Activated naive CD8-positive, alpha-beta T cell treated with anti-CD3 and anti-CD28 coated beads for 36 hours (primary cell): ENCODE measurements at regions not wholly inside any gene's neighbourhood (a gene's known extent, or its start where the extent isn't known, plus 50 kb on each side); places are given as distances from the start of the nearest gene placed in this dataset.

Experiments
- DNase-seq: peaks from one replicate; pipeline ENCODE4 v3.0.0; 2021
- H3K27ac Mint-ChIP-seq: one replicate; pipeline ENCODE4 v1.8.0; 2022; ENCODE audit warnings: mild to moderate bottlenecking, moderate library complexity, mixed read lengths
- H3K27me3 Mint-ChIP-seq: one replicate; pipeline ENCODE4 v1.8.0; 2022; ENCODE audit warnings: mild to moderate bottlenecking, mixed read lengths
- H3K36me3 Mint-ChIP-seq: one replicate; pipeline ENCODE4 v1.8.0; 2021; ENCODE audit warnings: mild to moderate bottlenecking, mixed read lengths
- H3K4me1 Mint-ChIP-seq: one replicate; pipeline ENCODE4 v1.8.0; 2021; ENCODE audit warnings: mixed read lengths
- H3K4me3 Mint-ChIP-seq: one replicate; pipeline ENCODE4 v1.8.0; 2022; ENCODE audit warnings: mild to moderate bottlenecking, moderate library complexity, mixed read lengths
- H3K9me3 Mint-ChIP-seq: one replicate; pipeline ENCODE4 v1.8.0; 2022; ENCODE audit warnings: mixed read lengths

GRCh38 chr7:98462911-98463633 lies 62.2 kb upstream of the BAIAP2L1 start:
- Mint-ChIP-seq H3K4me3 (no peak overlapping the region), H3K4me1 (no peaks in the 10 kb centered on the region), H3K27ac (no peak overlapping the region), H3K27me3 (peaks cover 4% of the 10 kb centered on the region), H3K9me3 (no peaks in the 10 kb centered on the region), H3K36me3 (no peaks in the 10 kb centered on the region)
- no peak for DNase-seq

- Mint-ChIP-seq H3K9me3 (no peaks in the 10 kb centered on the region), H3K36me3 (no peaks in the 10 kb centered on the region), H3K4me1 (no peaks in the 10 kb centered on the region), H3K27ac (no peak overlapping the region), H3K27me3 (no peaks in the 10 kb centered on the region), H3K4me3 (no peak overlapping the region)
- no peak for DNase-seq
These were observed 60.0 kb upstream of the BAIAP2L1 start for GRCh38 chr7:98460902-98461301.

- no peaks in the 10 kb centered on the region for H3K9me3 Mint-ChIP-seq
- no peaks in the 10 kb centered on the region for H3K4me1 Mint-ChIP-seq
- no peak overlapping the region for H3K4me3 Mint-ChIP-seq
- H3K27me3 Mint-ChIP-seq = no peaks in the 10 kb centered on the region
- no peaks in the 10 kb centered on the region for H3K36me3 Mint-ChIP-seq
- H3K27ac Mint-ChIP-seq = no peak overlapping the region
- DNase-seq = no peak
These were observed 58.6 kb upstream of the BAIAP2L1 start for GRCh38 chr7:98459529-98459928.

- DNase-seq = no peak
- Mint-ChIP-seq H3K9me3 (peaks cover under 1% of the 10 kb centered on the region), H3K4me3 (no peak overlapping the region), H3K27me3 (no peaks in the 10 kb centered on the region), H3K36me3 (no peaks in the 10 kb centered on the region), H3K27ac (no peak overlapping the region), H3K4me1 (no peaks in the 10 kb centered on the region)
These were observed 57.4 kb upstream of the BAIAP2L1 start for GRCh38 chr7:98458090-98458875.

- Mint-ChIP-seq H3K4me3 (no peak overlapping the region), H3K36me3 (no peaks in the 10 kb centered on the region), H3K27me3 (no peaks in the 10 kb centered on the region), H3K27ac (no peak overlapping the region), H3K9me3 (peaks cover 8% of the 10 kb centered on the region), H3K4me1 (no peaks in the 10 kb centered on the region)
- no peak for DNase-seq
These were observed 56.0 kb upstream of the BAIAP2L1 start for GRCh38 chr7:98456866-98457265.

GRCh38 chr7:98452791-98453190 lies 51.9 kb upstream of the BAIAP2L1 start:
- H3K4me1 Mint-ChIP-seq = no peaks in the 10 kb centered on the region
- no peak overlapping the region for H3K4me3 Mint-ChIP-seq
- H3K27ac Mint-ChIP-seq = no peak overlapping the region
- no peaks in the 10 kb centered on the region for H3K27me3 Mint-ChIP-seq
- no peak for DNase-seq
- peaks cover 10% of the 10 kb centered on the region for H3K9me3 Mint-ChIP-seq
- no peaks in the 10 kb centered on the region for H3K36me3 Mint-ChIP-seq
